Astrocyte (in vitro differentiated cells and primary cell): ENCODE measurements at regions not wholly inside any gene's neighbourhood (a gene's known extent, or its start where the extent isn't known, plus 50 kb on each side); places are given as distances from the start of the nearest gene placed in this dataset.

Experiments used
- EZH2 ChIP-seq: IDR thresholded peaks from 2 replicates; pipeline ENCODE4 v1.6.1; 2012; ENCODE audit warnings: mild to moderate bottlenecking, low read length, inconsistent platforms; ENCODE audit not compliant: insufficient read depth
- TF ChIP-seq, protein P1 (sequence below): IDR thresholded peaks from 2 replicates; pipeline ENCODE4 v1.5.1; 2011; ENCODE audit warnings: low read depth, mild to moderate bottlenecking, inconsistent platforms, low read length, moderate library complexity; ENCODE audit not compliant: insufficient read depth

DNA sequence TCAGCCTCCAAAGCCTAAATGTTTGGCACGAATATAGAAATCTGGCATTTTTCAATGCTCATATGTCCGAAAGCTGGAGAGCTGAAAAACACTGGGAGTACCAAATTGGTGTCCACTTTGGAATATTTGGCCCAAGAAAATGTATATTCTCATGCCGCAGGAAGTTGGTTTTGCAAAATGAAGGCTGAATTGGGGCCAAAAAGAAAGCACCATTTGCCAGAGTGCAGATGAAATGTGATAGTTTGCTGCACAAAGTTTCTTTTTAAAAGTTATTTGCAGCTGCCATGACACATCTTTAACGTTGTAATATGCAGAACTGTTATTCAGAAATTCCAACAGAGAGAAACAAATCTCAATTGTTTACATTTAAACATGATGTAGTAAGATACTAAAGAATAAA, 124.2 kb upstream of the LYPLAL1 start:
- TF ChIP-seq, protein P1, sequence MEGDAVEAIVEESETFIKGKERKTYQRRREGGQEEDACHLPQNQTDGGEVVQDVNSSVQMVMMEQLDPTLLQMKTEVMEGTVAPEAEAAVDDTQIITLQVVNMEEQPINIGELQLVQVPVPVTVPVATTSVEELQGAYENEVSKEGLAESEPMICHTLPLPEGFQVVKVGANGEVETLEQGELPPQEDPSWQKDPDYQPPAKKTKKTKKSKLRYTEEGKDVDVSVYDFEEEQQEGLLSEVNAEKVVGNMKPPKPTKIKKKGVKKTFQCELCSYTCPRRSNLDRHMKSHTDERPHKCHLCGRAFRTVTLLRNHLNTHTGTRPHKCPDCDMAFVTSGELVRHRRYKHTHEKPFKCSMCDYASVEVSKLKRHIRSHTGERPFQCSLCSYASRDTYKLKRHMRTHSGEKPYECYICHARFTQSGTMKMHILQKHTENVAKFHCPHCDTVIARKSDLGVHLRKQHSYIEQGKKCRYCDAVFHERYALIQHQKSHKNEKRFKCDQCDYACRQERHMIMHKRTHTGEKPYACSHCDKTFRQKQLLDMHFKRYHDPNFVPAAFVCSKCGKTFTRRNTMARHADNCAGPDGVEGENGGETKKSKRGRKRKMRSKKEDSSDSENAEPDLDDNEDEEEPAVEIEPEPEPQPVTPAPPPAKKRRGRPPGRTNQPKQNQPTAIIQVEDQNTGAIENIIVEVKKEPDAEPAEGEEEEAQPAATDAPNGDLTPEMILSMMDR = no peak
- no peak for TF ChIP-seq EZH2
